ENCODE measurements at regions not wholly inside any gene's neighbourhood (a gene's known extent, or its start where the extent isn't known, plus 50 kb on each side); places are given as distances from the start of the nearest gene placed in this dataset.
"Not testable (repeated sequence)": the region's sequence is repeated elsewhere in the genome, so short reads cannot be mapped to it uniquely, and the experiment has no call there.

GRCh38 chr18:67766930-67767329 lies 250.4 kb upstream of the DSEL start:
- H3K27me3 ChIP-seq (ENCODE audit: control insufficient read depth, insufficient read depth, low read length): no peaks in the 10 kb centered on the region
- no peak overlapping the region for H3K9ac ChIP-seq (ENCODE audit: low read depth, low read length)
- H3K36me3 ChIP-seq (ENCODE audit: control insufficient read depth, insufficient read depth, low read length): no peaks in the 10 kb centered on the region
- no peak overlapping the region for H3K4me3 ChIP-seq (ENCODE audit: low read depth, low read length)
- no peaks in the 10 kb centered on the region for H3K4me1 ChIP-seq (ENCODE audit: control insufficient read depth, insufficient read depth, low read length)
- no peaks in the 10 kb centered on the region for H3K9me3 ChIP-seq (ENCODE audit: control insufficient read depth, insufficient read depth, low read length)

- H3K9me3 ChIP-seq (ENCODE audit: control insufficient read depth, insufficient read depth, low read length); H3K4me3 ChIP-seq (ENCODE audit: low read depth, low read length); H3K36me3 ChIP-seq (ENCODE audit: control insufficient read depth, insufficient read depth, low read length); H3K27me3 ChIP-seq (ENCODE audit: control insufficient read depth, insufficient read depth, low read length); H3K9ac ChIP-seq (ENCODE audit: low read depth, low read length); H3K4me1 ChIP-seq (ENCODE audit: control insufficient read depth, insufficient read depth, low read length): not testable (repeated sequence)
These were observed 235.7 kb upstream of the DSEL start for GRCh38 chr18:67752211-67752610.

- Histone ChIP-seq H3K27me3 (ENCODE audit: control insufficient read depth, insufficient read depth, low read length) (no peaks in the 10 kb centered on the region), H3K36me3 (ENCODE audit: control insufficient read depth, insufficient read depth, low read length) (no peaks in the 10 kb centered on the region)
These were observed 226.4 kb upstream of the DSEL start for GRCh38 chr18:67742954-67743353.

GRCh38 chr18:67742525-67742924 lies 226.0 kb upstream of the DSEL start:
- H3K36me3 ChIP-seq (ENCODE audit: control insufficient read depth, insufficient read depth, low read length): no peaks in the 10 kb centered on the region
- no peak overlapping the region for H3K9ac ChIP-seq (ENCODE audit: low read depth, low read length)
- no peaks in the 10 kb centered on the region for H3K27me3 ChIP-seq (ENCODE audit: control insufficient read depth, insufficient read depth, low read length)
- no peak overlapping the region for H3K4me3 ChIP-seq (ENCODE audit: low read depth, low read length)
- no peaks in the 10 kb centered on the region for H3K4me1 ChIP-seq (ENCODE audit: control insufficient read depth, insufficient read depth, low read length)
- no peaks in the 10 kb centered on the region for H3K9me3 ChIP-seq (ENCODE audit: control insufficient read depth, insufficient read depth, low read length)

More at GRCh38 chr18:67742954-67743353, 226.4 kb upstream of the DSEL start:
- Histone ChIP-seq H3K9ac (ENCODE audit: low read depth, low read length) (no peak overlapping the region), H3K9me3 (ENCODE audit: control insufficient read depth, insufficient read depth, low read length) (no peaks in the 10 kb centered on the region), H3K4me3 (ENCODE audit: low read depth, low read length) (no peak overlapping the region), H3K4me1 (ENCODE audit: control insufficient read depth, insufficient read depth, low read length) (no peaks in the 10 kb centered on the region)

- H3K4me1 ChIP-seq (ENCODE audit: control insufficient read depth, insufficient read depth, low read length): no peaks in the 10 kb centered on the region
- no peak overlapping the region for H3K4me3 ChIP-seq (ENCODE audit: low read depth, low read length)
- H3K36me3 ChIP-seq (ENCODE audit: control insufficient read depth, insufficient read depth, low read length): no peaks in the 10 kb centered on the region
- H3K27me3 ChIP-seq (ENCODE audit: control insufficient read depth, insufficient read depth, low read length): no peaks in the 10 kb centered on the region
- H3K9ac ChIP-seq (ENCODE audit: low read depth, low read length): no peak overlapping the region
- H3K9me3 ChIP-seq (ENCODE audit: control insufficient read depth, insufficient read depth, low read length): no peaks in the 10 kb centered on the region
These were observed 219.0 kb upstream of the DSEL start for GRCh38 chr18:67735506-67735905.

GRCh38 chr18:67733088-67733487 lies 216.6 kb upstream of the DSEL start:
- no peak overlapping the region for H3K9ac ChIP-seq (ENCODE audit: low read depth, low read length)
- no peak overlapping the region for H3K4me3 ChIP-seq (ENCODE audit: low read depth, low read length)
- no peaks in the 10 kb centered on the region for H3K27me3 ChIP-seq (ENCODE audit: control insufficient read depth, insufficient read depth, low read length)

GRCh38 chr18:67731851-67732250 lies 215.3 kb upstream of the DSEL start:
- H3K36me3 ChIP-seq (ENCODE audit: control insufficient read depth, insufficient read depth, low read length): no peaks in the 10 kb centered on the region
- H3K4me3 ChIP-seq (ENCODE audit: low read depth, low read length): no peak overlapping the region
- H3K9me3 ChIP-seq (ENCODE audit: control insufficient read depth, insufficient read depth, low read length): no peaks in the 10 kb centered on the region
- no peaks in the 10 kb centered on the region for H3K27me3 ChIP-seq (ENCODE audit: control insufficient read depth, insufficient read depth, low read length)
- H3K4me1 ChIP-seq (ENCODE audit: control insufficient read depth, insufficient read depth, low read length): no peaks in the 10 kb centered on the region
- H3K9ac ChIP-seq (ENCODE audit: low read depth, low read length): no peak overlapping the region

More at GRCh38 chr18:67733088-67733487, 216.6 kb upstream of the DSEL start:
- H3K4me1 ChIP-seq (ENCODE audit: control insufficient read depth, insufficient read depth, low read length): no peaks in the 10 kb centered on the region
- no peaks in the 10 kb centered on the region for H3K9me3 ChIP-seq (ENCODE audit: control insufficient read depth, insufficient read depth, low read length)
- H3K36me3 ChIP-seq (ENCODE audit: control insufficient read depth, insufficient read depth, low read length): no peaks in the 10 kb centered on the region

- H3K27me3 ChIP-seq (ENCODE audit: control insufficient read depth, insufficient read depth, low read length): no peaks in the 10 kb centered on the region
These were observed 214.4 kb upstream of the DSEL start for GRCh38 chr18:67730886-67731285.

GRCh38 chr18:67728364-67728763 lies 211.8 kb upstream of the DSEL start:
- Histone ChIP-seq H3K27me3 (ENCODE audit: control insufficient read depth, insufficient read depth, low read length) (no peaks in the 10 kb centered on the region), H3K36me3 (ENCODE audit: control insufficient read depth, insufficient read depth, low read length) (no peaks in the 10 kb centered on the region), H3K9me3 (ENCODE audit: control insufficient read depth, insufficient read depth, low read length) (no peaks in the 10 kb centered on the region), H3K4me1 (ENCODE audit: control insufficient read depth, insufficient read depth, low read length) (no peaks in the 10 kb centered on the region), H3K4me3 (ENCODE audit: low read depth, low read length) (no peak overlapping the region), H3K9ac (ENCODE audit: low read depth, low read length) (no peak overlapping the region)

More at GRCh38 chr18:67730886-67731285, 214.4 kb upstream of the DSEL start:
- H3K4me3 ChIP-seq (ENCODE audit: low read depth, low read length): no peak overlapping the region
- H3K9me3 ChIP-seq (ENCODE audit: control insufficient read depth, insufficient read depth, low read length): no peaks in the 10 kb centered on the region
- no peak overlapping the region for H3K9ac ChIP-seq (ENCODE audit: low read depth, low read length)
- no peaks in the 10 kb centered on the region for H3K4me1 ChIP-seq (ENCODE audit: control insufficient read depth, insufficient read depth, low read length)
- H3K36me3 ChIP-seq (ENCODE audit: control insufficient read depth, insufficient read depth, low read length): no peaks in the 10 kb centered on the region

GRCh38 chr18:67726882-67727281 lies 210.4 kb upstream of the DSEL start:
- no peaks in the 10 kb centered on the region for H3K36me3 ChIP-seq (ENCODE audit: control insufficient read depth, insufficient read depth, low read length)
- H3K27me3 ChIP-seq (ENCODE audit: control insufficient read depth, insufficient read depth, low read length): no peaks in the 10 kb centered on the region
- H3K4me3 ChIP-seq (ENCODE audit: low read depth, low read length): no peak overlapping the region
- H3K9me3 ChIP-seq (ENCODE audit: control insufficient read depth, insufficient read depth, low read length): no peaks in the 10 kb centered on the region
- H3K9ac ChIP-seq (ENCODE audit: low read depth, low read length): no peak overlapping the region
- H3K4me1 ChIP-seq (ENCODE audit: control insufficient read depth, insufficient read depth, low read length): no peaks in the 10 kb centered on the region

- no peaks in the 10 kb centered on the region for H3K27me3 ChIP-seq (ENCODE audit: control insufficient read depth, insufficient read depth, low read length)
- H3K9me3 ChIP-seq (ENCODE audit: control insufficient read depth, insufficient read depth, low read length): no peaks in the 10 kb centered on the region
- H3K4me3 ChIP-seq (ENCODE audit: low read depth, low read length): no peak overlapping the region
- H3K4me1 ChIP-seq (ENCODE audit: control insufficient read depth, insufficient read depth, low read length): no peaks in the 10 kb centered on the region
- no peak overlapping the region for H3K9ac ChIP-seq (ENCODE audit: low read depth, low read length)
- H3K36me3 ChIP-seq (ENCODE audit: control insufficient read depth, insufficient read depth, low read length): no peaks in the 10 kb centered on the region
These were observed 201.3 kb upstream of the DSEL start for GRCh38 chr18:67717800-67718199.

GRCh38 chr18:67715567-67715966 lies 199.0 kb upstream of the DSEL start:
- no peaks in the 10 kb centered on the region for H3K36me3 ChIP-seq (ENCODE audit: control insufficient read depth, insufficient read depth, low read length)

GRCh38 chr18:67710639-67711038 lies 194.1 kb upstream of the DSEL start:
- Histone ChIP-seq H3K9me3 (ENCODE audit: control insufficient read depth, insufficient read depth, low read length) (no peaks in the 10 kb centered on the region), H3K4me3 (ENCODE audit: low read depth, low read length) (no peak overlapping the region), H3K36me3 (ENCODE audit: control insufficient read depth, insufficient read depth, low read length) (no peaks in the 10 kb centered on the region), H3K4me1 (ENCODE audit: control insufficient read depth, insufficient read depth, low read length) (no peaks in the 10 kb centered on the region), H3K27me3 (ENCODE audit: control insufficient read depth, insufficient read depth, low read length) (no peaks in the 10 kb centered on the region), H3K9ac (ENCODE audit: low read depth, low read length) (no peak overlapping the region)

More at GRCh38 chr18:67715567-67715966, 199.0 kb upstream of the DSEL start:
- no peaks in the 10 kb centered on the region for H3K27me3 ChIP-seq (ENCODE audit: control insufficient read depth, insufficient read depth, low read length)
- H3K4me3 ChIP-seq (ENCODE audit: low read depth, low read length): no peak overlapping the region
- H3K4me1 ChIP-seq (ENCODE audit: control insufficient read depth, insufficient read depth, low read length): no peaks in the 10 kb centered on the region
- no peak overlapping the region for H3K9ac ChIP-seq (ENCODE audit: low read depth, low read length)
- no peaks in the 10 kb centered on the region for H3K9me3 ChIP-seq (ENCODE audit: control insufficient read depth, insufficient read depth, low read length)
